AG10803 (cell line): ENCODE measurements at regions not wholly inside any gene's neighbourhood (a gene's known extent, or its start where the extent isn't known, plus 50 kb on each side); places are given as distances from the start of the nearest gene placed in this dataset.

Experiments used
- DNase-seq: peaks from one replicate; pipeline ENCODE4 v3.0.0; 2010; ENCODE audit warnings: low read depth
- H3K4me3 ChIP-seq: 2 replicates; pipeline ENCODE4 v1.5.1; 2011; ENCODE audit warnings: mild to moderate bottlenecking, low read length, control low read depth
- CTCF ChIP-seq: conservative IDR thresholded peaks from 2 replicates; pipeline ENCODE4 v1.5.1; 2011; ENCODE audit warnings: mild to moderate bottlenecking, low read length, control low read depth, inconsistent platforms

GRCh38 chr5:67297802-67298532 lies 101.4 kb upstream of the CD180 start:
- DNase-seq, result no peak
- no peak for TF ChIP-seq CTCF
- H3K4me3 ChIP-seq, result no peak overlapping the region

- no peak for DNase-seq
- TF ChIP-seq CTCF, result no peak
Measured at GRCh38 chr5:67297376-67297775, 100.8 kb upstream of the CD180 start.

GRCh38 chr5:67294266-67294938 lies 97.8 kb upstream of the CD180 start:
- DNase-seq, result no peak
- H3K4me3 ChIP-seq, result no peak overlapping the region
- no peak for TF ChIP-seq CTCF

More at GRCh38 chr5:67297376-67297775, 100.8 kb upstream of the CD180 start:
- H3K4me3 ChIP-seq, result no peak overlapping the region

GRCh38 chr5:67293226-67293625 lies 96.6 kb upstream of the CD180 start:
- TF ChIP-seq CTCF, result no peak
- H3K4me3 ChIP-seq, result no peak overlapping the region
- no peak for DNase-seq

- no peak for TF ChIP-seq CTCF
- H3K4me3 ChIP-seq, result no peak overlapping the region
- DNase-seq, result no peak
Measured at GRCh38 chr5:67292201-67292940, 95.8 kb upstream of the CD180 start.

GRCh38 chr5:67291671-67292070 lies 95.1 kb upstream of the CD180 start:
- no peak for TF ChIP-seq CTCF
- no peak for DNase-seq
- no peak overlapping the region for H3K4me3 ChIP-seq
